NCI-H446 (cell line): ENCODE measurements at regions not wholly inside any gene's neighbourhood (a gene's known extent, or its start where the extent isn't known, plus 50 kb on each side); places are given as distances from the start of the nearest gene placed in this dataset.
"Not testable (repeated sequence)": the region's sequence is repeated elsewhere in the genome, so short reads cannot be mapped to it uniquely, and the experiment has no call there.

Source experiments
- DNase-seq, 2 experiments: peaks; one replicate each; lab custom pipeline; 2025; lab: John Stamatoyannopoulos, UW

DNA sequence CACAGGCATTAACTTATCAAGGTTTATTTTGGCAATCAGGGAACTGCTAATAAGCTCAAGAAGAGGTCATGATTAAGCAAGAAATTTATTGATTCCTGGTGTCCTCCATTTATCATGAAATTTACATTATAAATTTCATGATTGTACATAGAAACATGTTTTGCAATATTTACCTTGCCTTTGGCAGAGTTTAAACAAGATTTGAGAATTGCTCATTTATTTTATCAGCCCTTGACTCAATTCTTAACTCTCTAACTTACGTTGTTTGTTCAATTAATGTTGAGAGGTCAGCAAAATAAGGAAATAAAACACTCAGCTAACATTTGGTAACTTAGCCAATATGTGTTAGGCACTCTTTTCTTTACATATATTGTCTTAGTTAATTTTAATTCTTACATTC is 286.6 kb downstream of the SLC7A11 start:
- DNase-seq = no peak

DNA sequence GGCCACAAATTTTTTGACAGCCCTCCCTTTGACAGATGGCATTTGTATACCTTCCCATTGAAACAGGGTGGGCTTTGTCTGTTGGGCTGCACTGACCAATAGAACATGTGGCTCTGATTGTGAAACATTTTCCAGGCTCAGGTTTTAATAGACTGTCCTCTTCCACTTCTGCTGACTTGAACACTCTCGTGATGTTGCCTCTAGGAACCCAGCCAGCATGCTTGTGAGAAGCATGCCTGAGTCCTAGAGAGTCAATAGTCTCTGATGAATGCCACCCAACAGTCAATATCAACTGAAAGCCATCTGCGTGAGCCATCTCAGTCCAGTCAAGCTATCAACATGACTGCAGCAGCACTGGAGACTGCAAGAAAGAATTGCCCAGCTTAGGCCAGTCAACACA is 290.0 kb downstream of the SLC7A11 start:
- DNase-seq = peak in 1 of 2 experiments; percentile 69

DNA sequence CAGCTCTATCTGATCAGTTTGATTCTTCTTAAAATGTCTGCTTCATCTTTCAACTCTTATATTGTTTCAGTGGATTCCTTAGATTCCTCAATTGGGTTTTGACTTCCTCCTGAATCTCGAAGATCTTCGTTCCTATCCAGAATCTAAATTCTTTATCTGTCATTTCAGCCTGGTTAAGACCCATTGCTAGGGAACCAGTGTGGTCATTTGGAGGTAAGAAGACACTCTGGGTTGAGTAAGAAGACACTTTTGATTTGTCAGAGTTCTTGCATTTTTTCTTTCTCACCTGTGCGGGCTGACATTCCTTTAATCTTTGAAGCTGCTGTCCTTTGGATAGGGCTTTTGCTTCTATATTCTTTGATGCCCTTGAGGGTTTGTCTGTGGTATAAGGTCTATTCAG is 291.9 kb downstream of the SLC7A11 start:
- no peak for DNase-seq

DNA sequence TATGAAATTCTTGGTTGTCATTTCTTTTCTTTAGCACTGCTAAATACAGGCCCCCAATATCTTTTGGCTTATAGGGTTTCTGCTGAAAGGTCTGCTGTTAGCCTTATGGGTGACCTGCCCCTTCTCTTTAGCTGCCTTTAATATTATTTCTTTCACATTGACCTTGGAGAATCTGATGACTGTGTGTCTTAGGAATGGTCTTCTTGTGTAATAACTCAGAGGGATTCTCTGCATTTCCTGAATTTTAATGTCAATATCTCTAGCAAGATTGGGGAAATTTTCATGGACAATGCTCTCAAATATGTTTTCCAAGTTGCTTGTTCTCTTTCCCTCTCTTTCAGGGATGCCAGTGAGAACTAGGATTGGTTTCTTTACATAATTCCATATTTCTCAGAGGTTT is 292.4 kb downstream of the SLC7A11 start:
- no peak for DNase-seq

DNA sequence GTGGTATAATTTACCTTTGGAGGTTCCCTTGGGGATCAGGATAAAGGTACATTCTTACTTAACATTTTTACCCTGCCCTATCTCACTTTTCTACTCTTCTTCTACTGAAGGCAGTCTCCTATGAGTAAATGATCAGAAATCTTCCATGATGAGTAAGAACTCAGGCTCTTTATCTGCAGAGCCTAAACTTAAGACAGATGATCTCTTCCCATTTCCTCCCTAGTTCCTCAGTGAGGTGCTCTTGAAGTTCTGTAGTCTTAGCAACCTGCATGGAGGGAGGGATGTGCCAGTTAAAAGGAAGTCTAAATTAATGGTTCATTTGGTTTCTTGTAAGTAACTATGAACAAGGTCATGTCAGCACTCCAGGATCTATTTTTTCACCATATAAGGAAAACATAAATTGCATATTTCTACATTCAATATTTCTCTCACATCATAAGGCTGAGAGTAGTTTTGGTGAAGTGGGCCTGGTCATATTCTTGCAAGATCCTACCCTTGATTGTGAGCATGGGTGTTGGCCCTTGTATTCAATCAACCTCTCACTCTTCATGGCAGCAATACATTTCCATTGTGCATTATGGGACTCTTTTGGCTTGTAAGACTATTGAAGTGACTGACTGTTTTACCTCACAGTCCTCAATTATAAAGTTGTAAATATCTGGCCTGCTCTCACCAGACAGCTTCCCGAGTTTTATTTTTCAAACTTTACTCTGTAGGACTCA is 295.5 kb downstream of the SLC7A11 start:
- DNase-seq = no peak

DNA sequence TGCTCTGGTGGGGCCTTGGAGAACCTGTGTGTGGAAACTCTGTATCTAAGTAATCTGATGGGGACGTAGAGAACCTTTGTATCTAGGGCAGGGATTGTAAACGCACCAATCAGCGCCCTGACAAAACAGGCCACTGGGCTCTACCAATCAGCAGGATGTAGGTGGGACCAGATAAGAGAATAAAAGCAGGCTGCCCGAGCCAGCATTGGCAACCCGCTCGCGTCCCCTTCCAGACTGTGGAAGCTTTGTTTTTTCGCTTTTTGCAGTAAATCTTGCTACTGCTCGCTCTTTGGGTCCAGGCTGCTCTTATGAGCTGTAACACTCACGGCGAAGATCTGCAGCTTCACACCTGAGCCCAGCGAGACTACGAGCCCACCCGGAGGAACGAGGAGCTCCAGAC is 299.3 kb downstream of the SLC7A11 start:
- not testable (repeated sequence) for DNase-seq

DNA sequence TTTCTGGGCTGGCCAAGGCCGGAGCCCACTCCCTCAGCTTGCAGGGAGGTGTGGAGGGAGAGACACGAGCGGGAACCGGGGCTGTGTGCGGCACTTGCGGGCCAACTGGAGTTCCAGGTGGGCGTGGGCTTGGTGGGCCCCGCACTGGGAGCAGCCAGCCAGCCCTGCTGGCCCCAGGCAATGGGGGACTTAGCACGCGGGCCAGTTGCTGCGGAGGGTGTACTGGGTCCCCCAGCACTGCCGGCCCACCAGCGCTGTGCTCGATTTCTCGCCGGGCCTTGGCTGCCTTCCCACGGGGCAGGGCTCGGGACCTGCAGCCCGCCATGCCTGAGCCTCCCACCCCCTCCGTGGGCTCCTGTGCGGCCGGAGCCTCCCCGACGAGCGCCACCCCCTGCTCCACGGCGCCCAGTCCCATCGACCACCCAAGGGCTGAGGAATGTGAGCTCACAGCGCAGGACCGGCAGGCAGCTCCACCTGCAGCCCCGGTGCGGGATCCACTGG is 300.1 kb downstream of the SLC7A11 start:
- not testable (repeated sequence) for DNase-seq

DNA sequence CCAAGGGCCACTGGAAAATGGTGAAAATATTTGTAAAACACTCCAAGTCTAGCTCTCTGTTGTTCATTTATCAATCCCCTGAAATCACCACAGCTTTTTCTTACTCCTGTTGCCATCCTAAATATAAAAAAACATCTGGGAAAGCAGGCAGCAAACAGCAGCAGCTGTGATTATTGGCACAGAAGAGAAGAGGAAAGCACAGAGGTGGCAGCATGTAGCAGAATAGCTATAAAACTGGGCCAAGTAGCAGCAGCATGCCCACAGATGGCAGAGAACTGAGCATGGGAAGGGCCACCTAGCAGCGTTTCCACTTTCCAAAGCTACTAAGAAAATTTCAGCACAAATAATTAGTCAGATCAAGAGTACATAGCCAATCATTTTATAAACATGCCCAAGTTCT is 307.2 kb downstream of the SLC7A11 start:
- DNase-seq = peak; percentile 24 to 57

DNA sequence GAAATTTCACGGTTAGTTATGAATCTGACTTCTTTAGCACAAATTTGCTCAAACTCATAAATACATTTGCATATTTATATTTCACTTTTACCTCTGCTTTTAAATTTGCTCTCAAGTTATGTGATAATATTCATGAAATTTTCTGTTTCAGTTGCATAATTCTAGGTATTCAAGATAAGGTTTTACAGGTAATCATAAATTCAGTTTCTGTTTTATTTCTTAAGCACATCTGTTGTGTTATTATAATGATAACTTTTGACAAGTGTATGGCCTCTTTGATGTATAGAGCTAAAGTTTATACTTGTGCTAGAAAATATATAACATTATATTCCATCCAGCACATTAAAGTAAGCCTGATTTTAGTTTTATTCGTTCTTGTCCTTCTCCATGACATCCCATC is 308.1 kb downstream of the SLC7A11 start:
- no peak for DNase-seq

DNA sequence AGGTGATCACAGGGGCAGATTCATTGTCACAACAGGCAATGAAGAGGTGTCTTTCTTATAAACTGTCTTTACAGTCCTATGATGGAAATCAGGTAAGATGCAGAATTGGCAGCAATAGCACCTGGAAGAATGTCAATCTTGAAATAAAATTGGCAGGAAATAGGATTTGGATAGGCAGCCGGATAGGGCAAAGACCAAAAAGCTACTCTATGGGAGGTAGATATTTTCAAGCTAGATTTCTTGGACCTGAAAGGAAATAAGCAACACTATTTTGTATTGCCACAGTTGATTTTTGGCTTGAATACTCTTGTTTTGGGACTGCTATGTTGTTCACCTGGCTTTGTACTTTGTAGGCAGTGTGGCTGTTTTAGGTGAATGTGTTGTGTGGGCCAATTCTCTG is 314.2 kb downstream of the SLC7A11 start:
- no peak for DNase-seq

DNA sequence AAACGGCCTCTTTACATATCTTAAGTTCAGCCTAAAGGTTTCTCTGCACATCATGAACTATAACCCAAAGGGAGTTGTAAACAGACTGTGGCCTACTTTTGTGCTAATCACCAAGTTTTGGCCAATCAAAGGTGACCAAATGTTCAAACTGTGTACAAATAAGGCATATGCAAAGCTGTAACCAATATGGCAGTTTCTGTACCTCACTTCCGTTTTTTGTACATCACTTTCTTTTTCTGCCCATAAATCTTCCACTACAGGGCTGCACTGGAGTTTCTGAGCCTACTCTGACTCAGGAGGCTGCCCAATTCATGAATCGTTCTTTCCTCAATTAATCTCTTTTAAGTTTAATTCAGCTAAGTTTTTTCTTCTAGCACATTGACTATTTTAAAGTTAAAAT is 318.7 kb downstream of the SLC7A11 start:
- no peak for DNase-seq

DNA sequence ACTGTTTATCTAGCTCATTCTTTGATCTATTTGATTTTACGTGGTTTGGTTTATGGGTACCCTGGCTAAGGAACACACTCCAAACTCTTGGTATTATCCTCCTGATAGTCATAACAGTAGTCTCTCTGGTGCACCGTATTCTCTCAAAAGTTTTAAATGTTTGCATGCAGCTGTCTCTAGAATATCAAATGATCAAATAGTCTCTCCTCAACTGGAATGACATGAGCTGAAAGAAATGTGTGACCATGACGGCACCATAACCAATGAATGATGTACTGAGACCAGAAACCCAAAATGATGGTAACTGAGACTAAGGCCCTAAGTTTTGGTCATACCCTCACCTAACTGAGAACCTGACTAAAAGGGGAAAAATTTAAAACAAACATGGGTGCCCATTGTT is 319.4 kb downstream of the SLC7A11 start:
- DNase-seq = no peak

DNA sequence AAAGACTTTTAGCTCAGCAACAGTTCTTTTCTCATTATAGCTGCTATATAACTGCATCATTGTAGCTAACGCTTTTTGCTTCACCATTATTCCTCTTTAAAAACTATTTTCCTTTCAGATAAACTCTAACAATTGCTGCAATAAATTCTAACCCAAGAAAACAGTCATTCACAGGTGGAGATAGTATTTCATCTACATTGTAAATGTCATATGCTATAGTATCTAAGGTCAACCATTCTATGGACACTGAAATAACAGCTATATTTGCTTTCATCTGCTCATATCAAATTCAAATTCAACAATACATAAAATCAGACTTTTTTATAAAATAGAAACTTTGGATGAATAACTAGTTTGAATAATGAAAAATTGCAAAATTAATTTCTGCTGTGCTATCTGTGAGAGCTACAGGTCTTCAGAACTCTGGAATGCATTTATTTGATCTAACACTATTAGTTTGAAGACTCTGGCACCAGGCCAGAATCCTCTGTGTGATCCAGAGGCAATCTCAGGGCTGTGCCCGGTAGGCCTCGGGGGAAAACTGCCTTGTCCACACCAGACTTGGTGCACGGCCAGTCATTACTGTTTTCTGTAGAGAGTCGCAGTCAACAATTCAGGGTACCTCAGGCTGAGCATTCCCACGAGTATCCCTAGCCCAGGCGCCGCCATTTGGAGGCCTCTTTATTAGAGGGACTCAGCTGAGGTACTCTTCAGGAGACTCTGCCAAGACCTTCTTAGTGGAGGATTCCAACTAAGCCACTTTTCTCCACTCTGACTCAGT is 332.4 kb downstream of the SLC7A11 start:
- DNase-seq = peak in 1 of 2 experiments; percentile 72

DNA sequence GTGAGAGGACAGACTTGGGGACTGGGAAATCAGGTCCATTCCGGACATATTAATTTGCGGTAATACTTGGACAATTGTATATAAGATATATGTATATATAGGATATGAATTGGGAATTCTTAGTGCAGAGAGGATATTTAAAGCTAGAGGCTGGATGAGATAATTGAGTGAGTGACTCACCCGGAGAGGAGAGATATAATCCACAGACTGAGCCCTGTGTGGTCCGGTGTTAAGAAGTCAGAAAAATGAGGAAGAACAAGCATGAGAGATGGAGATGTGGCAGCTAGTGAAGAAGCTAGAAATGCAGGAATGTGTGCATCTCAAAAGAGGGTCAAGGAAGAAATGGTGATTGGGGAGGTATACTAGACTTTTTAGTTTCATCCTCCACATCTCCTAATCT is 336.2 kb downstream of the SLC7A11 start:
- no peak for DNase-seq

DNA sequence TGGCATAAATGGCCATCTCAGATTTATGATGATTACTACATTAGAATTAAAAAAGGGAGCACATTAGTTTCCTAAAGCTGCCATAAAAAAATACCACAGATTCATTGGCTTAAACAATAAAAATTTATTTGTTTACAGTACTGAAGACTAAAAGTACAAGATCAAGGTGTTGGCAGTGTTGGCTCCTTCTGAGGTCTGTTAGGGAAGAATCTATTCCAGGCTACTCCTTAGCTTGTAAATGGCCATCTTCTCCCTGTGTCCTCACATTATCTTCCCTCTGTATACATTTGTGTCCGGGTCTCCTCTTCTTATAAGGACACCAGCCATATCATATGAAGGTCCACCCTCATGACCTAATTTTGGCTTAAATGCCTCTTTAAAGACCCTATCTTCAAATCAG is 341.0 kb downstream of the SLC7A11 start:
- DNase-seq = no peak

DNA sequence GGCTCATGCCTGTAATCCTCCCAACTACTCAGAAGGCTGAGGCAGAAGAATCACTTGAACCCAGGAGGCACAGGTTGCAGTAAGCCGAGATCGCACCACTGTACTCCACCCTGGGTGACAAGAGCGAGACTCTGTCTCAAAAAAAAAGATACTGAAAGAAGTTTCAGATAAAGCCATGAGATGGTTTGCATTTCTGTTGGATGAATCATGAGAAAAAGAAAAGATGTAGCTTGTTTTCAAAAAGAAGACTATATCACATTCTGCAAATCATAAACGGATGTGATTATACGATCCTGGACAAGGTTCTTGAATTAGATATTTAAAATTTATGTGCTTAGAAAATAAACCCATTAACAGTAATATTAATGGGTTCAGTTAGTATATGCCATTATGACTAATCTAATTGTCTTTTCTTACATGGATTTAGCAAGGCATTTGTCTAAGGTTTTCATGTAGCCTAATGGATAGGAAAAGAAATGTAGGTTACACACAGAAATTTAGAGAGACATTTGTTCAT is 345.9 kb downstream of the SLC7A11 start:
- no peak for DNase-seq

DNA sequence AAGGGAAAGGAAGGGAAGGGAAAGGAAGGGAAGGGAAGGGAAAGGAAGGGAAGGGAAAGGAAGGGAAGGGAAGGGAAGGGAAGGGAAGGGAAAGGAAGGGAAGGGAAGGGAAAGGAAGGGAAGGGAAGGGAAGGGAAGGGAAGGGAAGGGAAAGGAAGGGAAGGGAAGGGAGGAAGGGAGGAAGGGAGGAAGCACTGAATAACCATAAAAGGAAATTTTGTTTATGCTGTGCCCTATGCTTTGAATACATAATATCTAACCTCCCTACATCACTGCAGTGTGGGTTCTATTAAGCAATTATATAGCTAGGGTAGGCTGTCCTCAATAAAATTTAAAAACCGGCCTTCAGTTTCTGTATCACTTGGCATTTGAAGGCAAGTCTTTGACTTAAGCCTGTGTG is 346.6 kb downstream of the SLC7A11 start:
- DNase-seq = not testable (repeated sequence)

DNA sequence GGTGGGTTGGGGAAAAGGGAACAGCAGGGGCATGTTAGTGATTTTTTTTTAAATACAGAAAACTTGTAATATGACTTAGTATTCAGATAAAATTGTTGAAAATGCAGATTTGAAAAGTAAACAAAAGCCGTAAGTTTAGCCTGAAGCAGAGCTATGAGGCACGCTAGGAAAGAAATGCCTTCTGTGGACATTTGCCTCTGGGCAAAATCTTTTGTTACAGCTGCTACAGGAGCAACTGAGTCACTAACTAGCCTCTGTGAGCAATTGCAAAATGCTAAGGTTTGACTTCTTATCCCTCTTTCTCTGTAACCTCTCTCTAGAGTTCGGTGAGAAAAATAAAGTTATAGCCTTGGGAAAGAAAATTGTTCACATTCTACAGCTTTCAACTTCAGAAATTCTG is 350.0 kb downstream of the SLC7A11 start:
- no peak for DNase-seq

DNA sequence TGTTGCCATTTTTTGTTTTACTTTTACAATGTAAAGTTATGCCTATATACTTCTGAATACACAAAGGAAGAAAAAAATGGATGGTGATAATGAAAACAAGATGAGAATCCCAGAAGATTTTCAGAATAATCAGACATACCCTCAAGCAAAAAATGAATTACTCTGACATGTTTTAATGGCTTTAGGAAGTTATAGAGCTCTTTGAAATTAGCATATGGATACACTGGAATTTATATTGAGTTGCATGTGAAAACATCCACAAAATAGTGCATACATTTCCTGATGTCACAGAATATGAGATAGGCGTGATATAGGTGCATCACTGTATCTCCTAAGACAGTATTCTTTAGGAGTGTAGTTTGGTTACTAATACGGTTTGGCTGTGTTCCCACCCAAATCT is 351.3 kb downstream of the SLC7A11 start:
- DNase-seq = no peak

DNA sequence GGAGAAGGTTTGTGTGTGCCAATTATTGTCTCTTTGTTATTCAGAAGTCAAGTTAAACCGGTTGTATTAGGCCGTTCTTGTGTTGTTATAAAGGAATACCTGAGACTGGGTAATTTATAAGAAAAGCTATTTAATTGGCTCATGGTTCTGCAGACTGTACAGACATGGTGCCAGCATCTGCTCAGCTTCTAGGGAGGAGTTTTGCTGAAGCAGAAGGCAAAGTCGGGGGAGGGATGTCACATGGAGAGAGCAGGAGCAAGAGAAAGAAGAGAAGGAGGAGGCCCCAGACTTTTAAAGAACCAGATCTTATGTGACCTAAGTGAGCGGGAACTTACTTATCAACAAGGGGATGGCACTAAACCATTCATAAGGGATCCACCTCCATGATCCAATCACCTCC is 349.3 kb upstream of the PCDH18 start:
- no peak for DNase-seq

DNA sequence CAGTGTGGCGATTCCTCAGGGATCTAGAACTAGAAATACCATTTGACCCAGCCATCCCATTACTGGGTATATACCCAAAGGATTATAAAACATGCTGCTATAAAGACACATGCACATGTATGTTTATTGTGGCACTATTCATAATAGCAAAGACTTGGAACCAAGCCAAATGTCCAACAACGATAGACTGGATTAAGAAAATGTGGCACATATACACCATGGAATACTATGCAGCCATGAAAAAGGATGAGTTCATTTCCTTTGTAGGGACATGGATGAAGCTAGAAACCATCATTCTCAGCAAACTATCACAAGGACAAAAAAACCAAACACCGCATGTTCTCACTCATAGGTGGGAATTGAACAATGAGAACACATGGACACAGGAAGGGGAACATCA is 335.8 kb upstream of the PCDH18 start:
- not testable (repeated sequence) for DNase-seq

DNA sequence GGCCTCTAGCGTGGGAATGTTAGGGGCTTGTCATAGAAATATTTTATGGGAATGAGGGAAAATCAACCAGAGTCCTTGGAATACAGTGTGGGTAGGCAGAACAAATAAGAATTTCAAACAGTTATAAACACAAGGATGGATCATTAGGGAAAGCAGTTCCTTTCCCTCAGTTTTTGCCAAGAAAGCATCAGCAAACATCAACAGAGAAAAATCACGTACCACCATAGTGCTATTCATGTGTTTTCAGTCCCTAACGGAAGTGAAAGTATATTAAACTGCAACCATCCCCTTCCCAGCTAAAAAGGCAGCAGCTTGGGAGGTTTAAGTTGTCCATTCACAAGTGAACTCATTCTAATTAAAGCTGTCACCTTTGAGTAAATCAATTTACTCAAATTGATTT is 334.4 kb upstream of the PCDH18 start:
- DNase-seq = no peak

DNA sequence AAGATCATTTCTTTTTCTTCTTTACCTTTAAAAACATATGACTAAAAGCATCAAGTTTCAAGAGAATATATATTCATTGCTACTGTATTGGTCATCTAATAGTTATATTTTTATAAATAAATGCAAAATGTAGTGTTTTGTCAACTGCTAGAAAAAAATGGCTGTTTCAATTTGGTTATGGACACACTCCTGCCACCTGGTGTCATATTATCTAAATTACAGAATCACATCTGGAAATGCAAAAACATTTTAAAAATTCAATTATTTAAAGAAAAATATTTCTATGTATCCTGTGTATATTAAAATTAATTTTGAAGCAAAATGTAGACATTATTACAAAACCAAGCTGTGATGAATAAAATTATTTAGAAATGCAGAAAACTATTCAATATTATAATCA is 329.4 kb upstream of the PCDH18 start:
- DNase-seq = peak; percentile 7 to 11
